Parathyroid adenoma (tissue), 2 donors: ENCODE measurements at regions not wholly inside any gene's neighbourhood (a gene's known extent, or its start where the extent isn't known, plus 50 kb on each side); places are given as distances from the start of the nearest gene placed in this dataset.

Experiments used
- H2AFZ ChIP-seq: fragments of 300-600 bp; sonication (generic); one replicate; pipeline ENCODE4 v1.7.0; 2017; ENCODE audit warnings: antibody characterized with exemption, mild to moderate bottlenecking
- H3K27ac ChIP-seq: fragments of 300-600 bp; sonication (generic); one replicate; pipeline ENCODE4 v1.7.0; 2017
- H3K27me3 ChIP-seq: fragments of 300-600 bp; sonication (generic); one replicate; pipeline ENCODE4 v1.7.0; 2017; ENCODE audit warnings: low read length; ENCODE audit not compliant: control insufficient read depth, insufficient read depth
- H3K36me3 ChIP-seq: fragments of 300-600 bp; sonication (generic); one replicate; pipeline ENCODE4 v1.7.0; 2017; ENCODE audit warnings: low read length; ENCODE audit not compliant: control insufficient read depth, insufficient read depth
- H3K4me1 ChIP-seq: fragments of 300-600 bp; sonication (generic); one replicate; pipeline ENCODE4 v1.7.0; 2017; ENCODE audit warnings: control low read depth
- H3K4me2 ChIP-seq: fragments of 300-600 bp; sonication (generic); one replicate; pipeline ENCODE4 v1.7.0; 2017; ENCODE audit warnings: low read length
- H3K4me3 ChIP-seq: fragments of 300-600 bp; sonication (generic); one replicate; pipeline ENCODE4 v1.7.0; 2017; ENCODE audit warnings: low read depth, low read length
- H3K79me2 ChIP-seq: fragments of 300-600 bp; sonication (generic); one replicate; pipeline ENCODE4 v1.7.0; 2017; ENCODE audit warnings: control low read depth
- H3K9ac ChIP-seq: fragments of 300-600 bp; sonication (generic); one replicate; pipeline ENCODE4 v1.7.0; 2017; ENCODE audit warnings: mild to moderate bottlenecking
- H3K9me3 ChIP-seq: fragments of 300-600 bp; sonication (generic); one replicate; pipeline ENCODE4 v1.7.0; 2017; ENCODE audit warnings: low read length; ENCODE audit not compliant: control insufficient read depth
- CTCF ChIP-seq: fragments of 300-600 bp; sonication (generic); IDR thresholded peaks from one replicate; pipeline ENCODE4 v1.7.0; 2017; ENCODE audit warnings: antibody characterized with exemption, mild to moderate bottlenecking
- donor health status: primary hyperparathyroidism.

- Histone ChIP-seq H3K9me3 (no peaks in the 10 kb centered on the region), H3K27ac (no peak overlapping the region), H2AFZ (no peak overlapping the region), H3K27me3 (no peaks in the 10 kb centered on the region), H3K9ac (no peak overlapping the region), H3K79me2 (no peaks in the 10 kb centered on the region), H3K4me1 (peaks cover 2% of the 10 kb centered on the region), H3K4me2 (no peak overlapping the region), H3K36me3 (no peaks in the 10 kb centered on the region), H3K4me3 (no peak overlapping the region)
- TF ChIP-seq CTCF: no peak
Observed at GRCh38 chr20:19883501-19883900, 125.4 kb downstream of the RIN2 start.

GRCh38 chr20:19885594-19885938 is 127.5 kb downstream of the RIN2 start:
- Histone ChIP-seq H3K9ac (no peak overlapping the region), H3K27ac (no peak overlapping the region), H3K4me2 (no peak overlapping the region), H3K27me3 (no peaks in the 10 kb centered on the region), H3K36me3 (no peaks in the 10 kb centered on the region), H3K79me2 (no peaks in the 10 kb centered on the region), H2AFZ (no peak overlapping the region), H3K4me1 (peaks cover 2% of the 10 kb centered on the region), H3K4me3 (no peak overlapping the region), H3K9me3 (no peaks in the 10 kb centered on the region)
- TF ChIP-seq CTCF: no peak

GRCh38 chr20:19885939-19886660 is 128.0 kb downstream of the RIN2 start:
- peaks cover under 1% of the 10 kb centered on the region for H3K79me2 ChIP-seq
- peaks cover 2% of the 10 kb centered on the region for H3K4me1 ChIP-seq
- no peak overlapping the region for H2AFZ ChIP-seq
- peak overlapping the region; percentile 60 for H3K27ac ChIP-seq
- H3K9me3 ChIP-seq: no peaks in the 10 kb centered on the region
- TF ChIP-seq CTCF: no peak
- peak overlapping the region; percentile 52 for H3K4me2 ChIP-seq
- H3K36me3 ChIP-seq: no peaks in the 10 kb centered on the region
- H3K27me3 ChIP-seq: no peaks in the 10 kb centered on the region
- H3K4me3 ChIP-seq: no peak overlapping the region
- no peak overlapping the region for H3K9ac ChIP-seq

GRCh38 chr20:19886661-19887288 is 128.7 kb downstream of the RIN2 start:
- peak overlapping the region; percentile 60 for H3K27ac ChIP-seq
- H3K4me3 ChIP-seq: no peak overlapping the region
- peaks cover 2% of the 10 kb centered on the region for H3K4me1 ChIP-seq
- no peak for TF ChIP-seq CTCF
- H3K9ac ChIP-seq: no peak overlapping the region
- no peak overlapping the region for H2AFZ ChIP-seq
- no peaks in the 10 kb centered on the region for H3K9me3 ChIP-seq
- no peak overlapping the region for H3K4me2 ChIP-seq
- no peaks in the 10 kb centered on the region for H3K27me3 ChIP-seq
- peaks cover 2% of the 10 kb centered on the region for H3K79me2 ChIP-seq
- H3K36me3 ChIP-seq: no peaks in the 10 kb centered on the region
